GM18498 (cell line): ENCODE measurements at regions not wholly inside any gene's neighbourhood (a gene's known extent, or its start where the extent isn't known, plus 50 kb on each side); places are given as distances from the start of the nearest gene placed in this dataset.
"Not testable (repeated sequence)": the region's sequence is repeated elsewhere in the genome, so short reads cannot be mapped to it uniquely, and the experiment has no call there.

ENCODE experiments used
- ATAC-seq: cut with Tn5 transposase; IDR thresholded peaks from one replicate; pipeline ENCODE4 v1.9.1; 2021; ENCODE audit warnings: mild to moderate bottlenecking, moderate library complexity; ENCODE audit not compliant: unreplicated experiment

DNA sequence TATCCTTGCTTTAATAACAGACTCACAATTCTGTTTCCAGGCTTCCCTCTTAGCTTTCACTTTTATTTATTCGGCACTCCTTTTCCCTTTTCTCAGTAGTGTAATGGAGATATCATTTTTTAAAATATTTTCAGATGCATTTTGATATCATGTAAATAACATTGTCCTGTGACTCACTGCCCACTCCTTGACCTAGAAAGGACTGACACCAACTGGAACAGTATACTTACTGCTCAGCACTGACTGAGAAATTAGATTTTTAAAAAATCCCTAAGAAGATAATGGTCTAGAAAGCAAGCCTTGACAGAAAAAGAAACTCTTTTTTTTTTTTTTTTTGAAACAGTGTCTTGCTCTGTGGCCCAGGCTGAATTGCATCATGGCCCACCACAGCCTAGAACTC is 118.0 kb upstream of the FSCB start:
- no peak for ATAC-seq

DNA sequence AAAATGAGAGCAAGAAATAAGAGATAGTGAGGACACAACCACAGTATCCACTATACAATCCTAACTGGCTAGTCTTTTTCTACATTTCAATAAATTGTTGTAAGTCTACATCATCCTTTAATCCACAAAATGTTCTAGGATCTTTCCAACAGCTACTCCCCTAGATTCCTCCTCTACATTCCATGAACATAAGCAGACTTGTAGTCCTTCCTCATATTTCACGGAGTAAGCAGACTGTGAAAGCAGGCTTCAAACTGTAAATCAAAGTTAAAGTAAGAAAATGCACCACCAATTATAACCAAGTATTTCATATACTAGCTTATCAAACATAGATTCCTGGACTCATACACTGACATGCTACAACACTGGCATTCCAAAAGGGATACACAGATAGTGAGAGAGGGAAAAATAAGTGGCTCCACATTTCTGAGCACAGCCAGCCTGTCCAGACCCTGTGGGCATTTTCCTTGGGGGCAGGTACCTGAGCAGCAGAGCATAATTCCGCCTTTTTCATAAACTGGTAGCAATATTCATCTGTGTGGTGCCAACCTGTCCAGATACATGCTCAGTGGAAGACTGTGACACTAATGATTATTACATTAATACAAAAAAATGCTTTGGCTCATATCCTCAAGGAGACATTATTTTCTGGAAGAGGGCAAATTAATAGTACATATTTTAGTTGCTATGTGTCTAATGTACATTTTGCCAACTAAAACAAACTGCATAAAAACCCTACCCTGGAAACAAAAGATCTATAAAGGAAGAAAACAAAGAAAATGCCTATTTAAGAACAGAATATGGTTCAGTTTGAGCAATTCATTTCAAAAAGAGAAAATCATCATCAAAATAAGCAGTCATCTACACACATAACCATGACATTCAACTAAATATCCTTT is 113.3 kb upstream of the FSCB start:
- no peak for ATAC-seq

DNA sequence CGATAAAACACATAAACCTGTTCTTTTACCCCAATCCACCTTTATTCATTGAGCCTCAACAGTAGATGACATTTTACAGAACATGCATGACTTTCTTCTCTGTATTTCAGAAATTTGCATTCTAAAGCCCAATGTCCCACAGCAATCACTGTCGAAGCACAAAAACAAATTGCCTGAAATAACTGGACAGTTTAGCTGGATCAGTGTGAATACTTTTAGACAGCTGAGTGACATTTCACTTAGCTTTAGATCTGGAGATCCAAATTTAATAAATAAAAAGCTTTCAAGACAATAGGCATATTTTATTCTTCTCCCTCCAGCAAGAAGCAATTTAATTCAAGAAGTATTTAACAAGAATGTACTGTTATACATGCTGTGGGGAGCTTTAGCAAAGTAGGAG is 109.1 kb upstream of the FSCB start:
- ATAC-seq = no peak

DNA sequence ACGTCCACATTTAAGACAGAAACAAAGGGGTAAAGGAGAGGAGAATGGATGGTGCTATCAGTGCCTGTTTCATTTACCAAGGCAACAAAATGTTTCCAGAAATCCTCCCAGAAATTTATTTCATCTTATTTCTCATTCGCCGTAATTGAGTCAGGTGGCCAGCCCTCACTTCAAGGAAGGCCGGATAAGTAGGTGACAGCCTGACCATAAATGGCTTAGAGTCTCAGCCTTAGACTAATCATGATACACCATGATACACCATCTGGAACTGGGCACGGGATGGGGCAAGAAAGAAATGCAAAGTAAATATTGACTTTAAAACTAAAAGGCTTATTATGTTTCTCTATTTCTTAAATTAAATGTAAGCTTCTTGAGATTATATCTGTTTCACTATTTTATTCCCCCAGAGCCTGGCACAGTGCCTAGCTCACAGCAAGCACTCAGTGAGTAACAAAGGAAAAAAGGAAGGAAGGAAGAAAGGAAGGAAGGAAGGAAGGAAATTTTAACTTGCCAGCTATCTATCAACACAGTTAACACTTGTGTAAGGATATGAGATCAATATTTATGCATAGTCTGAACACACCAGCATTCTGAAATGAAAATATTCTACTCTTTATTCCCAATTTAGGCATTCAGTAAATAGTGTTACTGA is 106.1 kb upstream of the FSCB start:
- no peak for ATAC-seq

DNA sequence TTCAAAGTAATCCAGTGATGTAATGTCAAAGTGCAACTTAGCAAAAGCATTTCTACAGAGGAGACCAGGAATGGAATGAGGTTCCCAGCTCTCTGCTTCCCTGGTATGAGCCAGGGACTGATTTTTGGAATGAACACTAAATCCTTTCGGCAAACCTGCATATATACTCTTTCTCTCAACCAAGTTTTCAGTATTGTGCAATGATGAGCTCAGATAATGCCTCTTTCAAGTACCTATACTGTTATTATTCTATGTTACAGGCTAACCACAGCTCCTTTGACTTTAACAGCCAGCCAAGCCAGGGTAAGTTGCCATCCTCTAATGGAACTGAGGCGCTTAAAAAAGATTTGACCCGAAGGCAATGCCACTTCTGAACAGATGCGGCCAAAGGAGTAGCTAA is 104.9 kb upstream of the FSCB start:
- no peak for ATAC-seq

DNA sequence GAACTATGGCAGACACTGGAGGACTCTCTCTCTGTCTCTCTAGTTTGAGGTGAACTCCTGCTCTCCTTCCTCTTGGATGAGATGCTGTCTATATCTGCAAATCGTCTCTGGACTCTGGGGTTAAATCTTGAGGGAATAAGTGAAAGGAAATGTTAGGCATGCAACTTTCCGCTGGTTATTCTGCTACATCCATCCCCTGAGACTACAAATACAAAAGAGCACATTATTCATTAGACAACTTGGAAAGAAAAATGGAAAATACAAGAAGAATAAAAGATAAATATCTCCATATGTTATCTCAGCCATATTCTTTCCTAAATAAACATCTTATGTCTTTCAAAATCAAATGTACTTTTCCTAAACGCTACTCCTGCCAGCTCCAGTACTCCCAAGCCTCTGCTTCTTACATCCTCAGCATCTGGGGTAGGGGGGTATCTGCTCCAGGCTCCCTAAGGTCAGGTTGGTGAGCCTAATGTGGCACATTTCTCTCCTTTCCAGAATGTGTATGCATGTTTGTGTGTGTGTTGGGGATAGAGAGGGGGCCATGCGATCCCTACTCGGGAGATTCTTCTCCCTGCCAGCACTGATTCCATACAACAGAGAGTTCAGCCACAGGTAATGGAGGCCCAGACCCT is 102.9 kb upstream of the FSCB start:
- no peak for ATAC-seq

DNA sequence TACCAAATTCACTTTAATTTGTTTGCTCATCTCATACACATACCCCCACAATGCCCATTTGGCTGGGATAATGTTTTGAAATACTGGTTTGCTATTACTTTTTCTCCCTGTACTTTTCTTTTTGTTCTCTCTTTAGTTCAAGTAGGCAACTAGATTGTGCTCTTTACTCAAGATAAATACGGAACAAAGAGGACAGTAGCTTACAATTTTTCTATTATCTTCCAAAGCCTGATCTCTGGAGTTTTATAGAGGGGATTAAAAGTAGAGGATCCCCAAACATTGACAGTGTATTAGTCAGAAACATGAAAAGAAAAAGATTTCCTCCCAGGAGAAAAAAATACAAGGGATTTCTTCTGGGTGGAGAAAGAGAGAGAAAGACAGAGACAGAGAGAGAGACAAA is 102.1 kb upstream of the FSCB start:
- no peak for ATAC-seq

DNA sequence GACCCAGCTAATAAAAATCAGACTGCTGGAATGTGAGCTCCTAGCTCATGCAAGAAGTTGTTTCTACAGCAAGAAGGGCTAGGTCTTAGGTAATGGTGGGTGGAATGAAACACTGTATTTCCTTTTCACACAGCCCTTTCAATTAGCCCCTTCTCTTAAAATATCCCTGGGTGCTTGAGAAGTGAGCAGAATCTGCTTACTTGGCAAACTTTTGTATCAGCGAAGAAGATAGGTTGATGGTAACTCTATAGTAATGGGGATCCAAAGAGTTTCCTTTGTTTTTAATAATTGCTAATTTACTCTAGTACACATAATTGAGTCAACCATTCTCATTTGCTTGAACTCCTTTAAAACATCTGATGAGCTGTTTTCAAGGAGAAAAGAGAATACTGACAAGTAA is 100.6 kb upstream of the FSCB start:
- no peak for ATAC-seq

DNA sequence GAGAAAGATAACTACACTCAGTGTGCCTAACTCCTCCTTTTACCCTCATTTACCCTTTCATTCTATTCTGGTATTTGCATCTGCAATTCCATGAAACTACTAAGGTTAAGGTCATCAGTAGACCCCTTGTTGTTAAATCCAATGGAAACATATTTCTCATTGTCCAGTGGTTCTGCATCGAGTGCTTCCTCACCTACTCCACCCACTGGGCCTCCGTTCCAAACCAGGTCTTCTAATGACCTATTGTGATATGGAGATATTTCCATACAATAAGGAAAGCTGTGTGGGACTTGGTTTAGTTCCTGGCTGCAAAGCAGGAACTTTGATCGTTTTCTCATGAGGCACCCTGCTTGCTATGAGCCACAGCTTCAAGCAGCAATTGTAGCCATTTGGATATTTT is 99.5 kb upstream of the FSCB start:
- no peak for ATAC-seq

DNA sequence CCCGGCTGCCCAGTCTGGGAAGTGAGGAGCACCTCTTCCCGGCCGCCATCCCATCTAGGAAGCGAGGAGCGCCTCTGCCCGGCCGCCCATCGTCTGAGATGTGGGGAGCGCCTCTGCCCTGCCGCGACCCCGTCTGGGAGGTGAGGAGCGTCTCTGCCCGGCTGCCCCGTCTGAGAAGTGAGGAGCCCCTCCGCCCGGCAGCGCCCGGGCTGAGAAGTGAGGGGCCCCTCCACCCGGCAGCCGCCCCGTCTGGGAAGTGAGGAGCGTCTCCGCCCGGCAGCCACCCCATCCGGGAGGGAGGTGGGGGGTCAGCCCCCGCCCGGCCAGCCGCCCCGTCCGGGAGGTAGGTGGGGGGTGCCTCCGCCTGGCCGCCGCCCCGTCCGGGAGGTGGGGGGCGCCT is 94.2 kb upstream of the FSCB start:
- not testable (repeated sequence) for ATAC-seq

DNA sequence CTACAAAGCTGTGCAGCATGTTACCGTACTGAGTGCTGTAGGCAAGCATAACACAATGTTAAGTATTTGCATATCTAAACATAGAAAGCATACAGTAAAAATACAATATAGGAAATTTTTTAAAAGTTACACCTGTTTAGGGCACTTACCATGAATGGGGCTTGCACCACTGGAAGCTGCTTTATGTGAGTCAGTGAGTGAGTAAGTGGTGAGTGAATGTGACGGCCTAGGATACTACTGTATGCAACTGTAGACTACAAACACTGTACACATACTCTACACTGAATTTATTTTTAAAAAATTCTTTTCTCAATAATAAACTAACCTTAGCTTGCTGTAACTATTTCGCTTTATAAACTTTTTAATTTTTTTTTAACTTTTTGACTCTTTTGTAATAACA is 82.1 kb upstream of the FSCB start:
- no peak for ATAC-seq

DNA sequence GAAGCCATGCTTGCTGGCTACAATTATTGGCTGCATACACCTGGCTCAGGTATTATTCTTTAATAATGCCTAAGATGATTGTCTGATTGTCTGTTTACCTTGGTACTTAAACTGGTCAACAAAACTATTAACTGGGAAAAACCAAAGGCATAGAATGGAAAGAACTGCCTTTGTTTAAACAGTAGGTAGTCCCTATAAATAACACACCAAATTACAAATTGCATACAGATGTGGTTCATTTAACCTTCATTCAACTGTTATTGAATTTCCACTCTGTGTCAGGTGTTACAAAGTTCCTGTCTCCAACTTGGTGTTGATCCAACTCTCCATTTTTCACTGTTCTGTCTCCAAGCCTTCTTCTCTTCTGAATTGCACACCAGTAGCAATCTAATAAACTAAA is 79.8 kb upstream of the FSCB start:
- no peak for ATAC-seq

DNA sequence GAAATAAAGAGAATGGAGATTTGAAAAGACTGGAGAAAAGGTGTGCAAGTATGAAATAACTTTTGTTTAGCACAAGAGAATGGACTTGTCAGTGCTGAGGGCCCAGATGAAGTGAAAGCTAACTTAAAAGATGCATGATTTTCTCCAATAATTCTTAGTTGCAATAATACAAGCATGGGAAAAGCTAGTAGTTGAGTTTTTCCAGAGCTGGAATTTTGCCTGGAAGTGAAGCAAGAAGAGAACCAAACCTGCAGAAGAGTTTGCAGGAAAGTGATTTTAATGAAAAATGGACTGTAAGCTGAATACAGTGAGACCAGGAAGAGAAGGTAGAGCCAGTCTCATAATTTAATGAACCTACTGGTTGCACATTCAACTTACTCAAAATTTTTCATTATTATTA is 69.3 kb upstream of the FSCB start:
- no peak for ATAC-seq

DNA sequence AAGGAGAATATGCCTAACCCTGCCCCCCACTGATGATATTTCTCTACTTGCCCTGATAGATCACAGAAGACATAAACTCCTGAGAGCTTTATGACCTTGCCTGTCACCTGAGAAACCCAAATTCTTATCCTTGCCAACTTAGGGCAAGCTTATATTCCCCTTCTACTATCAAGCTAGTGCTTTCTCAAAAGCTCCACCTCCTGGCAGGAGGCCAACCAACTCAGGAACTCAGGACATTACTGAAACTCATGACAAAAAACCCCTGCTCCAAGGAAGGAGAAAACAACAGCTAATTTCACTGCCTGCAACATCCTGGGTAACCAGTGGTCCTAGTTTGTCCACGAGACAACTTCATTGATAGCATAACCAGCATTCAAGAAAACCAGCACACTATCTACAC is 60.9 kb upstream of the FSCB start:
- ATAC-seq = no peak

DNA sequence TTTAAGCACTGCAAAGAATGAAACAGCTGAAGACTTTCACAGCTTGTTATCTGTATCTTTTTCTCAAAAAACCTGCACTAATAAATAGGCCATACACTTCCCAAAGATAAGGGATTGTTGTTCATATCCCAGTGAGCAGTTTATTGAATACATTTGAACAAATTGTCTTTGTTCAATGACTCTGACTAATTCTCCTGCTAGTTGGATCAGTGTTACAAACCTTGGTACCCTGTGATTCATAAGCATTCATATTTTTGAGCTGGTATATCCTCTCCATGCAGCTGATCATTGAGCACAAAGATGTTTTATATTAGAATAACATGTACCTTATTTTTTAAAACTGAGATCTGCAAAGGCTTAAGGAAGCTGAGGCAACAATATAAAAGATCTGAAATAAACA is 58.9 kb upstream of the FSCB start:
- no peak for ATAC-seq

DNA sequence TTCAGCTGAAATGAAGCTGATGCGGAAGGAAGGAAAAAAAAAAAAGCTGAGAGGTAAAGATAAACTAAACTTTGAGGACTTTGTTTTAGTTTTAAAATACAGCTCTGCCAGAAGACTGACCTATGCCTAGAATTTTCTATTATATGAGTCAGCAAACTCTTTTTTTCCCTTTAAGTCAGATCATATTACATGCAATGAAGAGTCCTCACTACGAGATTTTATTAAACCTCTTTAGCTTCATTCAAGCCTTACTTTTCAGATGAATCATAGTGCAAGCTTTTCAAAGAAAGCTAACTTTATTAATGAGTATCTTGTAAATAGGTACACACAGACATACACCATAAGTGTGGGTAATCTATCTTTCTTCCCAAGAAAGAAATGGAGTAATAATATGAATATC is 57.8 kb upstream of the FSCB start:
- ATAC-seq = no peak
